BLaER1 (cell line): ENCODE measurements at regions not wholly inside any gene's neighbourhood (a gene's known extent, or its start where the extent isn't known, plus 50 kb on each side); places are given as distances from the start of the nearest gene placed in this dataset.
"Not testable (repeated sequence)": the region's sequence is repeated elsewhere in the genome, so short reads cannot be mapped to it uniquely, and the experiment has no call there.

Experiments used
- H3K27ac ChIP-seq: shearing (Covaris generic); formaldehyde crosslinking; 2 replicates; pipeline ENCODE4 v1.8.1; 2022
- H3K27me3 ChIP-seq: shearing (Covaris generic); formaldehyde crosslinking; 2 replicates; pipeline ENCODE4 v1.8.1; 2022
- H3K36me3 ChIP-seq: shearing (Covaris generic); formaldehyde crosslinking; 2 replicates; pipeline ENCODE4 v1.8.1; 2022
- H3K4me1 ChIP-seq: shearing (Covaris generic); formaldehyde crosslinking; 2 replicates; pipeline ENCODE4 v1.8.1; 2022
- H3K4me2 ChIP-seq: shearing (Covaris generic); formaldehyde crosslinking; 2 replicates; pipeline ENCODE4 v1.8.1; 2022
- H3K4me3 ChIP-seq: shearing (Covaris generic); formaldehyde crosslinking; 2 replicates; pipeline ENCODE4 v1.8.1; 2022
- H3K9ac ChIP-seq: shearing (Covaris generic); formaldehyde crosslinking; 2 replicates; pipeline ENCODE4 v1.8.1; 2022
- H3K9me3 ChIP-seq: shearing (Covaris generic); formaldehyde crosslinking; 2 replicates; pipeline ENCODE4 v1.8.1; 2022
- H4K20me1 ChIP-seq: shearing (Covaris generic); formaldehyde crosslinking; 2 replicates; pipeline ENCODE4 v1.8.1; 2022
- Cebpa-rat ChIP-seq: shearing (Covaris generic); IDR thresholded peaks from 2 replicates; pipeline ENCODE4 v1.8.1; 2022

DNA sequence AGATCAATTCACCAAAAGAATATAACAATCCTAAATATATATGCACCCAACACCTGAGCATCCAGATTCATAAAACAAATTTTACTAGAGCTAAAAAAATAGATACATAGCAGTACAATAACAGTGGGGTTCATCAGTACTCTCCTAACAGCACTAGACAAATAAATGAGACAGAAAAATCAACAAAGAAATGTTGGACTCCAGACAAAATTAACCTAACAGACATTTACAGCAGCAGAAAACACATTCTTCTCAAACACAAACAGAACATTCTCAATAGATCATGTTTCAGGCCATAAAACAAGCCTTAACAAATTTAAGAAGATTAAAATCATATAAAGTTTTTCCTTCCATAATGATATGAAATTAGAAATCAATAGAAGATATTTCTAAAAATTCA, 124.8 kb upstream of the NECTIN3 start:
- Histone ChIP-seq H3K4me1 (no peaks in the 10 kb centered on the region), H3K27ac (no peak overlapping the region), H3K9me3 (peaks cover 58% of the 10 kb centered on the region), H3K4me3 (no peak overlapping the region), H3K4me2 (no peak overlapping the region), H3K9ac (no peak overlapping the region), H3K36me3 (no peaks in the 10 kb centered on the region), H3K27me3 (no peaks in the 10 kb centered on the region), H4K20me1 (no peaks in the 10 kb centered on the region)
- TF ChIP-seq Cebpa-rat, result no peak

GRCh38 chr3:110949194-110949593, 122.4 kb upstream of the NECTIN3 start:
- H3K4me2 ChIP-seq, H3K4me3 ChIP-seq, H3K36me3 ChIP-seq, H3K27ac ChIP-seq, H3K27me3 ChIP-seq, H4K20me1 ChIP-seq, H3K4me1 ChIP-seq, H3K9ac ChIP-seq: not testable (repeated sequence)
- peaks cover 58% of the 10 kb centered on the region for H3K9me3 ChIP-seq

DNA sequence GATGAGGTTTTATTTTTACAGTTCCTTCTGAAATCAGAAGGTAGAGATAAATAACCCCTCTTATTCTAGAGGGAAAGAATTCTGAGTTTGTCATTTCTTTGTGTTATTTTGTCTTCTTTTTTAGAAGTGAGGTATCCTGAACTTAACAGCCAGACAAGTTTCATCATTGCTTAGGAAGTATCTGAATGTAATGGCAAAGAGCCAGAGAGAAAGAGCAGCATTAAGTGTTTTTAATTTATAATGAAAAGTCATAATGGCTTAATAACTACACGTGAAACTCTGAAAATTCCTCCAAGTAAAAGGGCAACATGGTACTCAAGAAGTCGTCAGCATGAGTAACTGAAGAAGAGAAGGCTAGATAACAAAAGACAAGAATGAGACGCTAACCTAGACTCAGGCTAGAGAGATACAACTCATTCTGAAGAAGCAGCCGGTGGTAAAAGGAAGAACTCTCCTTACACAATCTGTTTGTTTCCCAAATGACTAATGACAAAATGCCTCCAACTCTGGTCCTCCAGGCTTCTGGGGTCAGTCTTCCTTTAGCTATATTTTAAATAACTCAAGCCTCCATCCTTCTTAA, 116.2 kb upstream of the NECTIN3 start:
- no peak overlapping the region for H3K4me3 ChIP-seq
- H3K9ac ChIP-seq, result no peak overlapping the region
- no peak for TF ChIP-seq Cebpa-rat
- peaks cover 11% of the 10 kb centered on the region for H3K9me3 ChIP-seq
- no peaks in the 10 kb centered on the region for H3K36me3 ChIP-seq
- H3K4me2 ChIP-seq, result no peak overlapping the region
- no peak overlapping the region for H3K27ac ChIP-seq
- H3K4me1 ChIP-seq, result no peaks in the 10 kb centered on the region
- H3K27me3 ChIP-seq, result no peaks in the 10 kb centered on the region
- no peaks in the 10 kb centered on the region for H4K20me1 ChIP-seq

- peaks cover 4% of the 10 kb centered on the region for H3K9me3 ChIP-seq
- no peak for TF ChIP-seq Cebpa-rat
- no peak overlapping the region for H3K27ac ChIP-seq
Observed at GRCh38 chr3:110956081-110956480, 115.5 kb upstream of the NECTIN3 start.

DNA sequence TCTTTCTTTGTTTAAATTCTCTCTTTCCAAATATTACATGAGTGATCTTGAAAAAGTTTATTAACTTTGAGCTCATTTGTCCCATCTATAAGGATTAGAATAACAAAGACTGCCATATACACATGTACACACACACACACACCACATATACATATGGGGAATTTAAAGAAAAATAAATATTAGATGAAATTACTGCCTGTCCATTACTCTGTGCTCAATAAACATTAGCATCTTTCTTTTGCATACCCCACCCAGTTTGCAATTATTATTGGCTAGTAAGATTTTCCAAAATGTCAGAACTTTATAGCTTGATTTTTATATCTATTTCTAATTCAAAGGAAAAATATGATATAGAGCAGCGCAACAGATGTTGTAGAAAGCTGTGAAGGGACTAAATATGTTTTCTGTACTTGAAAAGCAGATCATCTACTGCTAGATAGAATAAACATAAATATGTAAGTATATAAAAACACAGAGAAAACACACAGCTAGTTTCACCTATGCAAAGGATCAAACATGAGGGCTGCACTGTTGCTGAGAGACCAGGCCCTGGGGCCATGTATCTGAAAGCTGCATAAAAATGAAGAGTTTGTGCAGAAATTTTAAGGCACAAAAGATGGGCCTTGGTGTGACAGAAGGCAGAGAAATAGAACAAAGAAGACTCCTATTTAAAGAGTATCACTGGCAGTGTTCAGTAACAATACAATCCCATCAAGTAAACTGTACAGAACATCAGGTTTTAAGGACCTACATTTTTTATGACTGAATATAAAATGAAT, 114.2 kb upstream of the NECTIN3 start:
- TF ChIP-seq Cebpa-rat, result no peak

More at GRCh38 chr3:110956081-110956480, 115.5 kb upstream of the NECTIN3 start:
- Histone ChIP-seq H3K36me3 (no peaks in the 10 kb centered on the region), H4K20me1 (no peaks in the 10 kb centered on the region), H3K9ac (no peak overlapping the region), H3K4me1 (no peaks in the 10 kb centered on the region), H3K4me2 (no peak overlapping the region), H3K4me3 (no peak overlapping the region), H3K27me3 (no peaks in the 10 kb centered on the region)

GRCh38 chr3:110958313-110959147, 113.1 kb upstream of the NECTIN3 start:
- no peaks in the 10 kb centered on the region for H3K9me3 ChIP-seq
- H3K4me2 ChIP-seq, result no peak overlapping the region
- no peaks in the 10 kb centered on the region for H3K4me1 ChIP-seq
- no peak overlapping the region for H3K27ac ChIP-seq
- H3K9ac ChIP-seq, result no peak overlapping the region
- H3K4me3 ChIP-seq, result no peak overlapping the region
- no peaks in the 10 kb centered on the region for H3K36me3 ChIP-seq
- TF ChIP-seq Cebpa-rat, result no peak
- no peaks in the 10 kb centered on the region for H3K27me3 ChIP-seq
- H4K20me1 ChIP-seq, result no peaks in the 10 kb centered on the region

More for the DNA sequence above, 114.2 kb upstream of the NECTIN3 start:
- no peaks in the 10 kb centered on the region for H3K9me3 ChIP-seq
- H3K9ac ChIP-seq, result no peak overlapping the region
- no peaks in the 10 kb centered on the region for H3K36me3 ChIP-seq
- no peak overlapping the region for H3K27ac ChIP-seq
- no peaks in the 10 kb centered on the region for H3K4me1 ChIP-seq
- H3K4me3 ChIP-seq, result no peak overlapping the region
- no peak overlapping the region for H3K4me2 ChIP-seq
- H4K20me1 ChIP-seq, result no peaks in the 10 kb centered on the region
- no peaks in the 10 kb centered on the region for H3K27me3 ChIP-seq

DNA sequence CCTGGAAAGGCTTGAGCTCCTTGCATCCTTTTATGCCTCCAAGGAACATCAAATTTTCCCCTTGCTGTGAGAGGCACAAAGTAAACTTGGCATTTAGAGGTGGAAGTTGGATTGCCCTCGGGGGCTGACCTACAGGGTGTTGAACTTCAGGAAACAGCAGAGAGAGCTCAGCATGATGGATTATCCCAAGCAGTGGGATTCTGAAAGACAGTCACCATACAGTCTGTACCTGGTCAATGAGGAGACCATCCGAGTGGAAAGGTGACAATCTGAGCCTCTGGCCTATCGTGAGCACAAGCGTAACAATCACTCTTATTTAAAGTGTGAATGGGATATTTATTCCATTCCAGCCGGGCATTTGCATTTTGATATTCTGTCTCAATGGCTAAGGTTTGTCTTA, 105.6 kb upstream of the NECTIN3 start:
- Histone ChIP-seq H3K4me2 (no peak overlapping the region), H3K9me3 (peaks cover 8% of the 10 kb centered on the region; the same call in 1 of the 2 replicates), H3K27me3 (no peaks in the 10 kb centered on the region), H3K4me3 (no peak overlapping the region), H3K36me3 (no peaks in the 10 kb centered on the region), H3K9ac (no peak overlapping the region), H4K20me1 (no peaks in the 10 kb centered on the region), H3K4me1 (no peaks in the 10 kb centered on the region), H3K27ac (no peak overlapping the region)
- TF ChIP-seq Cebpa-rat, result no peak

DNA sequence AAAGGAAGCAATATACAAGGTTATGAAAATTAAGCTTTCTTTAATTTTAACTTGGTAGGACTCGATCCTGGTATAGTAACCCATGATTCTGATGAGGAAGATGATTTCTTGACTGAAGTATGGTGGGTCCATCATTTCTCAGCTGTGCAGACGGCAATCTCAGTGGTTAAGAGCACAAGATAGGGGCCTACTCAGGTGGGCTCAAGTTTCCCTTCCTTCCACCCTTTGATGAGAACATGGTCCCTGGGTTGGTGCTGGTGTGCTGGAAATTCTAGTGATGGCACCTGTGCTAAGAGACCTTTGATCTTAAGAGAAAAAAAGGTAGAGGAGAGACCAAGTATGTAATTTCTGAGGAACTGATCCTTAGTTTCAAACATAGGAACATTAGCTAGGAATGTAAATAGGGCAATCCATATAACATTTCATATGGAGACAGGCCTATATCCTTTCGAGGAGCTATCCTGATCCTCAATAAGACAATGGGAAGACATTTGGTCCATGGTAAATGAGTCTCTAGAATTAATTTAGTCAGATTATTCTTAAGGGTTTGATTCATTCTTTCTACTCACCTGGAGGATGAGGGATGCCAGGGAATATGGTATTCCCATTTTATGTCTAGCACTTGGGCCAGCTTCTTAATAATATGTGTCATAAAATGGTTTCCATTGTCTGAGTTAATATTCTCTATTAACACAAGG, 104.5 kb upstream of the NECTIN3 start:
- H3K9me3 ChIP-seq, result peaks cover 8% of the 10 kb centered on the region; the same call in 1 of the 2 replicates
- H3K4me2 ChIP-seq, result no peak overlapping the region
- TF ChIP-seq Cebpa-rat, result no peak
- H3K27ac ChIP-seq, result no peak overlapping the region
- H3K36me3 ChIP-seq, result no peaks in the 10 kb centered on the region
- H3K27me3 ChIP-seq, result no peaks in the 10 kb centered on the region
- no peak overlapping the region for H3K9ac ChIP-seq
- H3K4me3 ChIP-seq, result no peak overlapping the region
- no peaks in the 10 kb centered on the region for H3K4me1 ChIP-seq
- H4K20me1 ChIP-seq, result no peaks in the 10 kb centered on the region

DNA sequence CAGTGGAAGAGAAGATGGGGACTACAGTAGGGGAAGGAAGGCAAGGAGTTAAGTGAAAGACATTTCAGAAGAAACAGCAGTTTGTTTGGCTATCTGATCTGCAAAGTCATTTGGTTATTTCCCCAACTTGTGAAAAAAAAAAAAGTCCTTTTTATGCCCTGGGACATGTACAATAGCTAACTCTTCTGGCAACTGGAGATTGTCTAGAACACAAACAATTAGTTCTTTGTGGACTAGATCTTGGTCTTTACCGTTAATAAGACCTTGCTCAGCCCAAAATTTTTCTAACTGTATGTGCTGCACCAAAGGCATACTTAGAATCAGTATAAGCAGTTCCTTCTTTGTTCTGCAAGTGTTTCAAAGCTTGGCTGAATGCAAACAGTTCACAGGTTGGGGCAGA, 103.5 kb upstream of the NECTIN3 start:
- Histone ChIP-seq H4K20me1 (no peaks in the 10 kb centered on the region), H3K4me1 (no peaks in the 10 kb centered on the region), H3K9me3 (peaks cover 8% of the 10 kb centered on the region; the same call in 1 of the 2 replicates), H3K4me2 (no peak overlapping the region), H3K27me3 (no peaks in the 10 kb centered on the region), H3K27ac (no peak overlapping the region), H3K9ac (no peak overlapping the region), H3K36me3 (no peaks in the 10 kb centered on the region), H3K4me3 (no peak overlapping the region)
- TF ChIP-seq Cebpa-rat, result no peak
